NK-92 (cell line): ENCODE measurements at regions not wholly inside any gene's neighbourhood (a gene's known extent, or its start where the extent isn't known, plus 50 kb on each side); places are given as distances from the start of the nearest gene placed in this dataset.
"Not testable (repeated sequence)": the region's sequence is repeated elsewhere in the genome, so short reads cannot be mapped to it uniquely, and the experiment has no call there.

Source experiments
- DNase-seq: peaks from one replicate; lab custom pipeline; 2025; ENCODE audit not compliant: unreplicated experiment; lab: John Stamatoyannopoulos, UW

- no peak for DNase-seq
These were observed 175.6 kb upstream of the RAB6C start for GRCh38 chr2:129803871-129804270.

- no peak for DNase-seq
These were observed 173.6 kb upstream of the RAB6C start for GRCh38 chr2:129805899-129806298.

- DNase-seq, result no peak
These were observed 173.1 kb upstream of the RAB6C start for GRCh38 chr2:129806317-129806716.

- no peak for DNase-seq
These were observed 172.5 kb upstream of the RAB6C start for GRCh38 chr2:129806990-129807389.

- DNase-seq, result not testable (repeated sequence)
These were observed 171.7 kb upstream of the RAB6C start for GRCh38 chr2:129807642-129808338.

- DNase-seq, result no peak
These were observed 168.9 kb upstream of the RAB6C start for GRCh38 chr2:129810521-129810920.

GRCh38 chr2:129812071-129812470 is 167.4 kb upstream of the RAB6C start:
- no peak for DNase-seq

GRCh38 chr2:129812654-129813053 is 166.8 kb upstream of the RAB6C start:
- DNase-seq, result no peak

- DNase-seq, result no peak
These were observed 166.1 kb upstream of the RAB6C start for GRCh38 chr2:129813404-129813803.

- DNase-seq, result no peak
These were observed 162.5 kb upstream of the RAB6C start for GRCh38 chr2:129816813-129817574.

- no peak for DNase-seq
These were observed 159.6 kb upstream of the RAB6C start for GRCh38 chr2:129819855-129820254.

GRCh38 chr2:129820908-129821307 is 158.6 kb upstream of the RAB6C start:
- no peak for DNase-seq

GRCh38 chr2:129821445-129821844 is 158.0 kb upstream of the RAB6C start:
- DNase-seq, result no peak

- no peak for DNase-seq
These were observed 156.4 kb upstream of the RAB6C start for GRCh38 chr2:129823044-129823443.

GRCh38 chr2:129827311-129828090 is 152.0 kb upstream of the RAB6C start:
- no peak for DNase-seq

GRCh38 chr2:129828792-129829191 is 150.7 kb upstream of the RAB6C start:
- no peak for DNase-seq

- DNase-seq, result no peak
These were observed 149.9 kb upstream of the RAB6C start for GRCh38 chr2:129829588-129829987.

GRCh38 chr2:129831018-129831417 is 148.4 kb upstream of the RAB6C start:
- no peak for DNase-seq

- DNase-seq, result not testable (repeated sequence)
These were observed 146.0 kb upstream of the RAB6C start for GRCh38 chr2:129833465-129833864.

- no peak for DNase-seq
These were observed 132.4 kb upstream of the RAB6C start for GRCh38 chr2:129847043-129847442.

- DNase-seq, result no peak
These were observed 129.8 kb upstream of the RAB6C start for GRCh38 chr2:129849559-129850160.
